ENCODE measurements at regions not wholly inside any gene's neighbourhood (a gene's known extent, or its start where the extent isn't known, plus 50 kb on each side); places are given as distances from the start of the nearest gene placed in this dataset.

- in situ Hi-C loops (cut with MboI) (no loop called here), intact Hi-C loops (cut with micrococcal nuclease) (no loop called here)
- Histone ChIP-seq H3K4me1 (replicated peaks in 1 of 2; ENCODE audit: control insufficient read depth in 2 of 2, insufficient read depth in 2 of 2, low read length in 2 of 2) (no peaks in the 10 kb centered on the region), H4K20me1 (replicated peaks; ENCODE audit: control insufficient read depth, insufficient read depth, low read length) (no peaks in the 10 kb centered on the region), H3K79me2 (ENCODE audit: control insufficient read depth, insufficient read depth, low read length) (no peaks in the 10 kb centered on the region), H2AFZ (ENCODE audit: low read depth, low read length) (no peak overlapping the region), H3K9ac (ENCODE audit: insufficient read depth in 1 of 2, low read depth in 2 of 2, low read length in 2 of 2) (no peak overlapping the region), H3K27me3 (ENCODE audit: control insufficient read depth in 2 of 2, insufficient read depth in 2 of 2, low read length in 2 of 2) (no peaks in the 10 kb centered on the region), H3K36me3 (ENCODE audit: control insufficient read depth, insufficient read depth, low read length) (no peaks in the 10 kb centered on the region), H3K4me2 (ENCODE audit: insufficient read depth, low read length) (no peak overlapping the region), H3K9me1 (ENCODE audit: control insufficient read depth, insufficient read depth, low read length) (no peaks in the 10 kb centered on the region), H3K4me3 (no peak overlapping the region), H3K27ac (ENCODE audit: extremely low read depth, low read depth, low read length) (no peak overlapping the region), H3K9me3 (replicated peaks; ENCODE audit: control insufficient read depth, insufficient read depth, low read depth, low read length) (no peaks in the 10 kb centered on the region)
- POLR2A ChIA-PET: no interaction called here
- no peak for DNase-seq (ENCODE audit: extremely low read depth in 1 of 4, low spot score in 3 of 4)
- TF ChIP-seq CEBPB (tag; IDR thresholded peaks at IDR 0.05) (0 out of 2 replicates have a peak, but pooled peaks have one; percentile 14), THAP12 (CRISPR knock-in tag; IDR thresholded peaks at IDR 0.05) (no peak)
- BruUV-seq (replicated peaks): no TSS peak
- CTCF ChIA-PET (ENCODE audit: low intra/inter-chr PET ratio): no interaction called here
- ATAC-seq: no peak
- WGBS (ENCODE audit: insufficient coverage, low coverage, missing lambda C conversion rate): 47% methylated on average over 1 of the region's 1 CpG
- no peak for FAIRE-seq
These were observed 354.2 kb downstream of the ZEB2 start for GRCh38 chr2:144165599-144166250.

- Histone ChIP-seq H3K9ac (ENCODE audit: insufficient read depth in 1 of 2, low read depth in 2 of 2, low read length in 2 of 2) (no peak overlapping the region), H2AFZ (ENCODE audit: low read depth, low read length) (no peak overlapping the region), H3K36me3 (ENCODE audit: control insufficient read depth, insufficient read depth, low read length) (no peaks in the 10 kb centered on the region), H3K27ac (ENCODE audit: extremely low read depth, low read depth, low read length) (no peak overlapping the region), H4K20me1 (replicated peaks; ENCODE audit: control insufficient read depth, insufficient read depth, low read length) (no peaks in the 10 kb centered on the region), H3K4me3 (no peak overlapping the region), H3K4me2 (ENCODE audit: insufficient read depth, low read length) (no peak overlapping the region), H3K27me3 (ENCODE audit: control insufficient read depth in 2 of 2, insufficient read depth in 2 of 2, low read length in 2 of 2) (no peaks in the 10 kb centered on the region), H3K9me3 (replicated peaks; ENCODE audit: control insufficient read depth, insufficient read depth, low read depth, low read length) (no peaks in the 10 kb centered on the region), H3K9me1 (ENCODE audit: control insufficient read depth, insufficient read depth, low read length) (no peaks in the 10 kb centered on the region), H3K79me2 (ENCODE audit: control insufficient read depth, insufficient read depth, low read length) (no peaks in the 10 kb centered on the region), H3K4me1 (replicated peaks in 1 of 2; ENCODE audit: control insufficient read depth in 2 of 2, insufficient read depth in 2 of 2, low read length in 2 of 2) (no peaks in the 10 kb centered on the region)
- 87% methylated on average over 2 of the region's 2 CpGs for WGBS (ENCODE audit: insufficient coverage, low coverage, missing lambda C conversion rate)
- POLR2A ChIA-PET: no interaction called here
- CTCF ChIA-PET (ENCODE audit: low intra/inter-chr PET ratio): no interaction called here
- intact Hi-C loops (cut with micrococcal nuclease) (no loop called here), in situ Hi-C loops (cut with MboI) (no loop called here)
- no TSS peak for BruUV-seq (replicated peaks)
- TF ChIP-seq JUNB (CRISPR knock-in tag; conservative IDR thresholded peaks at IDR 0.05): no peak
- no peak for TF ChIP-seq SP1 (CRISPR knock-in tag; IDR thresholded peaks at IDR 0.05)
- TF ChIP-seq SRSF3 (IDR thresholded peaks at IDR 0.05; ENCODE audit: insufficient read depth, low read length): no peak
- no peak for TF ChIP-seq ZNF699 (CRISPR knock-in tag; IDR thresholded peaks at IDR 0.05; ENCODE audit: insufficient replicate concordance)
- no peak for TF ChIP-seq HNRNPUL1 (IDR thresholded peaks at IDR 0.05; ENCODE audit: low read length)
- TF ChIP-seq RREB1 (CRISPR knock-in tag; IDR thresholded peaks at IDR 0.05): no peak
- ATAC-seq: no peak
- DNase-seq (ENCODE audit: extremely low read depth in 1 of 4, low spot score in 3 of 4): no peak
- FAIRE-seq: no peak
These were observed 356.3 kb downstream of the ZEB2 start for GRCh38 chr2:144163592-144163991.
